Liver (tissue), 3 donors: ENCODE measurements at regions not wholly inside any gene's neighbourhood (a gene's known extent, or its start where the extent isn't known, plus 50 kb on each side); places are given as distances from the start of the nearest gene placed in this dataset.

ENCODE experiments used
- CTCF ChIP-seq: fragments of 150-350 bp; IDR thresholded peaks from 2 replicates; pipeline ENCODE4 v1.5.1; 2017; ENCODE audit warnings: improper control_type of control experiment, low read depth, low read length; ENCODE audit not compliant: missing input control
- JUND ChIP-seq, 2 donors: IDR thresholded peaks; 2 replicates each; pipeline ENCODE4 v1.6.1; 2016; ENCODE audit warnings: antibody characterized with exemption in 2 of 2
- donor health status: healthy.
- donor health status: healthy.

GRCh38 chr6:19135706-19136105 lies 701.5 kb upstream of the ID4 start:
- TF ChIP-seq CTCF (no peak), JUND (IDR thresholded peaks at IDR 0.05) (no peak)
